HG03060 (cell line): ENCODE measurements at regions not wholly inside any gene's neighbourhood (a gene's known extent, or its start where the extent isn't known, plus 50 kb on each side); places are given as distances from the start of the nearest gene placed in this dataset.
"Not testable (repeated sequence)": the region's sequence is repeated elsewhere in the genome, so short reads cannot be mapped to it uniquely, and the experiment has no call there.

Experiments
- ATAC-seq: cut with Tn5 transposase; IDR thresholded peaks from one replicate; pipeline ENCODE4 v1.9.1; 2021; ENCODE audit warnings: low read depth, moderate number of reproducible peaks; ENCODE audit not compliant: unreplicated experiment

- ATAC-seq = not testable (repeated sequence)
These were observed 96.6 kb downstream of the ABCC12 start for GRCh38 chr16:48059190-48059589.

- ATAC-seq = no peak
These were observed 98.7 kb downstream of the ABCC12 start for GRCh38 chr16:48057048-48057447.

GRCh38 chr16:48054881-48055601, 100.8 kb downstream of the ABCC12 start:
- ATAC-seq = no peak

- no peak for ATAC-seq
These were observed 102.4 kb downstream of the ABCC12 start for GRCh38 chr16:48053418-48053745.

GRCh38 chr16:48052731-48053417, 102.9 kb downstream of the ABCC12 start:
- ATAC-seq = no peak

GRCh38 chr16:48050871-48051270, 104.9 kb downstream of the ABCC12 start:
- ATAC-seq = no peak

- ATAC-seq = no peak
These were observed 105.9 kb downstream of the ABCC12 start for GRCh38 chr16:48049847-48050246.

- ATAC-seq = no peak
These were observed 108.1 kb downstream of the ABCC12 start for GRCh38 chr16:48047720-48048119.

GRCh38 chr16:48047241-48047640, 108.6 kb downstream of the ABCC12 start:
- ATAC-seq = no peak

GRCh38 chr16:48044117-48044516, 111.7 kb downstream of the ABCC12 start:
- no peak for ATAC-seq

GRCh38 chr16:48041981-48042421, 113.8 kb downstream of the ABCC12 start:
- no peak for ATAC-seq

GRCh38 chr16:48035142-48035541, 120.7 kb downstream of the ABCC12 start:
- no peak for ATAC-seq

- no peak for ATAC-seq
These were observed 124.9 kb downstream of the ABCC12 start for GRCh38 chr16:48030926-48031325.

GRCh38 chr16:48029768-48030167, 126.0 kb downstream of the ABCC12 start:
- ATAC-seq = no peak

- ATAC-seq = no peak
These were observed 130.4 kb downstream of the ABCC12 start for GRCh38 chr16:48025359-48025758.

GRCh38 chr16:48024042-48024441, 131.8 kb downstream of the ABCC12 start:
- ATAC-seq = no peak

GRCh38 chr16:48022496-48022895, 133.3 kb downstream of the ABCC12 start:
- ATAC-seq = no peak

- ATAC-seq = not testable (repeated sequence)
These were observed 135.2 kb downstream of the ABCC12 start for GRCh38 chr16:48020617-48021016.

GRCh38 chr16:48014349-48015135, 141.3 kb downstream of the ABCC12 start:
- no peak for ATAC-seq

- no peak for ATAC-seq
These were observed 142.3 kb downstream of the ABCC12 start for GRCh38 chr16:48013491-48013901.

- ATAC-seq = no peak
These were observed 143.7 kb downstream of the ABCC12 start for GRCh38 chr16:48011878-48012658.
